ENCODE measurements at regions not wholly inside any gene's neighbourhood (a gene's known extent, or its start where the extent isn't known, plus 50 kb on each side); places are given as distances from the start of the nearest gene placed in this dataset.

GRCh38 chr7:26451997-26452396 lies 160.3 kb downstream of the SNX10 start:
- intact Hi-C loops (cut with micrococcal nuclease; ENCODE audit: unreplicated experiment) (no loop called here), in situ Hi-C loops (cut with MboI) (no loop called here)
- no peak for ATAC-seq
- FAIRE-seq = no peak
- ChIA-PET SMC1A (ENCODE audit: uncharacterized antibody, unreplicated experiment) (no interaction called here), CTCF (no interaction called here), RAD21 (ENCODE audit: unreplicated experiment) (interaction anchor here (0.7 kb wide), 1 partner anchor 16 kb away, joined by 3 read pairs; no protein-coding TSS in a partner anchor), POLR2A (no interaction called here)
- no peaks in the 10 kb centered on the region for H3K36me3 ChIP-seq (ENCODE audit: control insufficient read depth in 2 of 2, insufficient read depth in 2 of 2, low read length in 1 of 2)
- no peak overlapping the region for H2AFZ ChIP-seq (ENCODE audit: control insufficient read depth, low read depth, low read length)
- H4K20me1 ChIP-seq (ENCODE audit: control insufficient read depth, insufficient read depth) = no peaks in the 10 kb centered on the region
- no peak overlapping the region for H3K27ac ChIP-seq (ENCODE audit: control insufficient read depth, insufficient read depth)
- H3K79me2 ChIP-seq (ENCODE audit: control insufficient read depth, insufficient read depth, low read length) = no peaks in the 10 kb centered on the region
- no peak overlapping the region for H3K4me2 ChIP-seq (ENCODE audit: control insufficient read depth, insufficient read depth)
- no peak overlapping the region for H3K4me3 ChIP-seq
- H3K9ac ChIP-seq (ENCODE audit: control insufficient read depth, insufficient read depth, low read length) = no peak overlapping the region
- no peaks in the 10 kb centered on the region for H3K27me3 ChIP-seq (replicated peaks in 1 of 2; ENCODE audit: control insufficient read depth in 2 of 2, insufficient read depth in 2 of 2, low read length in 1 of 2)
- DNase-seq (ENCODE audit: low read depth, low spot score) = no peak
- no TSS peak for BruUV-seq (replicated peaks)
- no peaks in the 10 kb centered on the region for H3K4me1 ChIP-seq (ENCODE audit: control insufficient read depth, insufficient read depth, low read length)
- no peak for TF ChIP-seq BHLHE40 (IDR thresholded peaks at IDR 0.05; ENCODE audit: borderline replicate concordance in 1 of 2, low read depth in 2 of 2, low read length in 1 of 2)
- TF ChIP-seq, protein P1, sequence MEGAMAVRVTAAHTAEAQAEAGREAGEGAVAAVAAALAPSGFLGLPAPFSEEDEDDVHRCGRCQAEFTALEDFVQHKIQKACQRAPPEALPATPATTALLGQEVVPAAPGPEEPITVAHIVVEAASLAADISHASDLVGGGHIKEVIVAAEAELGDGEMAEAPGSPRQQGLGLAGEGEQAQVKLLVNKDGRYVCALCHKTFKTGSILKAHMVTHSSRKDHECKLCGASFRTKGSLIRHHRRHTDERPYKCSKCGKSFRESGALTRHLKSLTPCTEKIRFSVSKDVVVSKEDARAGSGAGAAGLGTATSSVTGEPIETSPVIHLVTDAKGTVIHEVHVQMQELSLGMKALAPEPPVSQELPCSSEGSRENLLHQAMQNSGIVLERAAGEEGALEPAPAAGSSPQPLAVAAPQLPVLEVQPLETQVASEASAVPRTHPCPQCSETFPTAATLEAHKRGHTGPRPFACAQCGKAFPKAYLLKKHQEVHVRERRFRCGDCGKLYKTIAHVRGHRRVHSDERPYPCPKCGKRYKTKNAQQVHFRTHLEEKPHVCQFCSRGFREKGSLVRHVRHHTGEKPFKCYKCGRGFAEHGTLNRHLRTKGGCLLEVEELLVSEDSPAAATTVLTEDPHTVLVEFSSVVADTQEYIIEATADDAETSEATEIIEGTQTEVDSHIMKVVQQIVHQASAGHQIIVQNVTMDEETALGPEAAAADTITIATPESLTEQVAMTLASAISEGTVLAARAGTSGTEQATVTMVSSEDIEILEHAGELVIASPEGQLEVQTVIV (IDR thresholded peaks at IDR 0.05; ENCODE audit: borderline replicate concordance, partially characterized antibody) = no peak
- no peak for TF ChIP-seq SMAD5 (IDR thresholded peaks at IDR 0.05; ENCODE audit: low read depth)
- TF ChIP-seq, protein P2, sequence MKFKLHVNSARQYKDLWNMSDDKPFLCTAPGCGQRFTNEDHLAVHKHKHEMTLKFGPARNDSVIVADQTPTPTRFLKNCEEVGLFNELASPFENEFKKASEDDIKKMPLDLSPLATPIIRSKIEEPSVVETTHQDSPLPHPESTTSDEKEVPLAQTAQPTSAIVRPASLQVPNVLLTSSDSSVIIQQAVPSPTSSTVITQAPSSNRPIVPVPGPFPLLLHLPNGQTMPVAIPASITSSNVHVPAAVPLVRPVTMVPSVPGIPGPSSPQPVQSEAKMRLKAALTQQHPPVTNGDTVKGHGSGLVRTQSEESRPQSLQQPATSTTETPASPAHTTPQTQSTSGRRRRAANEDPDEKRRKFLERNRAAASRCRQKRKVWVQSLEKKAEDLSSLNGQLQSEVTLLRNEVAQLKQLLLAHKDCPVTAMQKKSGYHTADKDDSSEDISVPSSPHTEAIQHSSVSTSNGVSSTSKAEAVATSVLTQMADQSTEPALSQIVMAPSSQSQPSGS (IDR thresholded peaks at IDR 0.05; ENCODE audit: low read length) = no peak
- TF ChIP-seq SMARCA5 (IDR thresholded peaks at IDR 0.05) = no peak
- no peak for TF ChIP-seq SREBF1 (IDR thresholded peaks at IDR 0.05; ENCODE audit: low read length)
- TF ChIP-seq HDAC6 (IDR thresholded peaks at IDR 0.05; ENCODE audit: unreplicated experiment) = no peak
- TF ChIP-seq TCF7 (IDR thresholded peaks at IDR 0.05; ENCODE audit: borderline replicate concordance) = no peak
- TF ChIP-seq PAX8 (IDR thresholded peaks at IDR 0.05) = no peak
- no peak for TF ChIP-seq KDM1A (IDR thresholded peaks at IDR 0.05; ENCODE audit: borderline replicate concordance)
- no peak for TF ChIP-seq ATF7 (IDR thresholded peaks at IDR 0.05; ENCODE audit: low read depth)
- TF ChIP-seq TARDBP (IDR thresholded peaks at IDR 0.05; ENCODE audit: borderline replicate concordance) = no peak
- TF ChIP-seq POU2F2 (IDR thresholded peaks at IDR 0.05; ENCODE audit: borderline replicate concordance, low read depth, low read length) = no peak
- TF ChIP-seq IKZF1 (conservative IDR thresholded peaks at IDR 0.05) = no peak
- TF ChIP-seq EZH2 (IDR thresholded peaks at IDR 0.05; ENCODE audit: borderline replicate concordance, control insufficient read depth, low read depth, low read length) = no peak
- no peak for TF ChIP-seq ZNF24 (IDR thresholded peaks at IDR 0.05)
- TF ChIP-seq SREBF2 (IDR thresholded peaks at IDR 0.05; ENCODE audit: low read length) = no peak
- no peak for TF ChIP-seq ZBTB40 (IDR thresholded peaks at IDR 0.05; ENCODE audit: borderline replicate concordance)
- no peaks in the 10 kb centered on the region for H3K9me3 ChIP-seq (replicated peaks; ENCODE audit: control insufficient read depth, insufficient read depth, low read length)
- WGBS (ENCODE audit: insufficient coverage, insufficient replicate concordance, low lambda C conversion rate, missing lambda C conversion rate) = 41% methylated on average over 3 of the region's 3 CpGs

Measured in GM12878 (cell line).